ENCODE measurements at regions not wholly inside any gene's neighbourhood (a gene's known extent, or its start where the extent isn't known, plus 50 kb on each side); places are given as distances from the start of the nearest gene placed in this dataset.

DNA sequence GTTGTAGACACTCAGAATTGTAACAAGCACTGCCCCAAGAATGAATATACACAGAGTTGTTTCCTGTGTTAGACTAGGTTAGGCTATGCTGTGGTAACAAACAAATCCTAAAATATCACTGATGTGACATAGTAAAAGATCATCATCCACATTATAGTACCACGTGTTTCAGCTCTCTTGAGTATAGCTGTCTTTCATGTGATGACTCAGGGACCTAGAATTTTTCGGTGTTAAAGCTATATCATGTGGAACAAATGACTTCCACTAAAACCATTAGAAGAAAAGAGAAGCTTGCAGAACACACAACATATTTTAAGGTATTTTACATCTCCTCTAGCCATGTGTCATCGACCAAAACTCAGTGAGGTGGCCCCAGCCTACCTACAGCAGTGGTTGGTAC, 307.9 kb upstream of the RBMS3 start:
- TF ChIP-seq, protein P1, sequence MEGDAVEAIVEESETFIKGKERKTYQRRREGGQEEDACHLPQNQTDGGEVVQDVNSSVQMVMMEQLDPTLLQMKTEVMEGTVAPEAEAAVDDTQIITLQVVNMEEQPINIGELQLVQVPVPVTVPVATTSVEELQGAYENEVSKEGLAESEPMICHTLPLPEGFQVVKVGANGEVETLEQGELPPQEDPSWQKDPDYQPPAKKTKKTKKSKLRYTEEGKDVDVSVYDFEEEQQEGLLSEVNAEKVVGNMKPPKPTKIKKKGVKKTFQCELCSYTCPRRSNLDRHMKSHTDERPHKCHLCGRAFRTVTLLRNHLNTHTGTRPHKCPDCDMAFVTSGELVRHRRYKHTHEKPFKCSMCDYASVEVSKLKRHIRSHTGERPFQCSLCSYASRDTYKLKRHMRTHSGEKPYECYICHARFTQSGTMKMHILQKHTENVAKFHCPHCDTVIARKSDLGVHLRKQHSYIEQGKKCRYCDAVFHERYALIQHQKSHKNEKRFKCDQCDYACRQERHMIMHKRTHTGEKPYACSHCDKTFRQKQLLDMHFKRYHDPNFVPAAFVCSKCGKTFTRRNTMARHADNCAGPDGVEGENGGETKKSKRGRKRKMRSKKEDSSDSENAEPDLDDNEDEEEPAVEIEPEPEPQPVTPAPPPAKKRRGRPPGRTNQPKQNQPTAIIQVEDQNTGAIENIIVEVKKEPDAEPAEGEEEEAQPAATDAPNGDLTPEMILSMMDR (IDR thresholded peaks at IDR 0.05), result no peak
- CTCF ChIA-PET, result no interaction called here
- Mint-ChIP-seq H3K36me3 (ENCODE audit: low read depth) (no peaks in the 10 kb centered on the region), H3K27me3 (no peaks in the 10 kb centered on the region), H3K4me3 (no peak overlapping the region), H3K9me3 (peaks cover 17% of the 10 kb centered on the region), H3K4me1 (peaks cover 2% of the 10 kb centered on the region), H3K27ac (no peak overlapping the region)
- POLR2A ChIA-PET, result no interaction called here
- ATAC-seq (ENCODE audit: low read depth), result no peak
- intact Hi-C loops (cut with micrococcal nuclease), result no loop called here
- no peak for DNase-seq

DNA sequence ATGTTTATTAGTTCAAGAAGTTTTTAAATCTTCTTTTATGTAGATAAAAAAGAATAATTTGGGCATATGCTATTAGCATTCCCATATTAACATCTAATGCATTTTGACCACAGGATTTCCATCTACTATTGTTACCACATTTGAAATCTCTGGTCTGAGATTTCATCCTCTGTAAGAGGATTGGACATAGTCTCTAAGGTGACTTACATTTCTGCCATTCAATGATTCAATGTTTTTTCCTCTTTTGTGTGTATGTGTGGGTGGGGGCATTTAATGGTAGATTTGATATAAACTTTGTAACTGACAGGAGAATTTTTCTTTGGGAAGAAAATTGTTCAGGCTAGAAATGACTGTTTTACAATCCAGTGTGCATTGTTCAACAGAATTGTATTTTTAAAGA, 307.3 kb upstream of the RBMS3 start:
- no peaks in the 10 kb centered on the region for H3K27me3 Mint-ChIP-seq
- ChIA-PET CTCF (no interaction called here), POLR2A (no interaction called here)
- TF ChIP-seq, protein P1 (IDR thresholded peaks at IDR 0.05), result no peak
- no peak overlapping the region for H3K4me3 Mint-ChIP-seq
- no peak overlapping the region for H3K27ac Mint-ChIP-seq
- H3K36me3 Mint-ChIP-seq (ENCODE audit: low read depth), result no peaks in the 10 kb centered on the region
- intact Hi-C loops (cut with micrococcal nuclease), result no loop called here
- DNase-seq, result no peak
- H3K4me1 Mint-ChIP-seq, result peaks cover 2% of the 10 kb centered on the region
- peaks cover 12% of the 10 kb centered on the region for H3K9me3 Mint-ChIP-seq
- ATAC-seq (ENCODE audit: low read depth), result no peak

DNA sequence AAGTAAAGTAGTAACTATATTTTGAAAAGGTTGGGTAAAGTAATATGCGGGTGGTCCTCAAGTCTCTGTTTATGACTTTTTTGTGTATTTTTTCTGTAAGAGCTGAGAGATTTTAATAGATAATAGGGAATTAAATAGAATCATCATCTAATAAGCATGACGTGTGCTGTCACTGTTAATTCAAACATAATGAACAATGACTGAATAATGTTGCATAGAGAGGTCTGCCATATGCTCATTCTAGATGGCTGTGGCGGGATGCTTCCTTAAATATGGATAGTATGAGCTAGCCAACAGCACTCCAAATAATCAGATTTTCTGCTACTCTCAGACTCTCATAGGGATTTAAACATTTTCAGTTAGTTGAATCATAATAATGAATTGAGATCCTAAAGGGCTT, 302.8 kb upstream of the RBMS3 start:
- intact Hi-C loops (cut with micrococcal nuclease), result no loop called here
- no peak overlapping the region for H3K4me3 Mint-ChIP-seq
- H3K27ac Mint-ChIP-seq, result no peak overlapping the region
- H3K36me3 Mint-ChIP-seq (ENCODE audit: low read depth), result no peaks in the 10 kb centered on the region
- TF ChIP-seq, protein P1 (IDR thresholded peaks at IDR 0.05), result no peak
- ChIA-PET POLR2A (no interaction called here), CTCF (no interaction called here)
- ATAC-seq (ENCODE audit: low read depth) (no peak), DNase-seq (no peak)
- no peaks in the 10 kb centered on the region for H3K27me3 Mint-ChIP-seq
- peaks cover 2% of the 10 kb centered on the region for H3K4me1 Mint-ChIP-seq
- H3K9me3 Mint-ChIP-seq, result no peaks in the 10 kb centered on the region

DNA sequence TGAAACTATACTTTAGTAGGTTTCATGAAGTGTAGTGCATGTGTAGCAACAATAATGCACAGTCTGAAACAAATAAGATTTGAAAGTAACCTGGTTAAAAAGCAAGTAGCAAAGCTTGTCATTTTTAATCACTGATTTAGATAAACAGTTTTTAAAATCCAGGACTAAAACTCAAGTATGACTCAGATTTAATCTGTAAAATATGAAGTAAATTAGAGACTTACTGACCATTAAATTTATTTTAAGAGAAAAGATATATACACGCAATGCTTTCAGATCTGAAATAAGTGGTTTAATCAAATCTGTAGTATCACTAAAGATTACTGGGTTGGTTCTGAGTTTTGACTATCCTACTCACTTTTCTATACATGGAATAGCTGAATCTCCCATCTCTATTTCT, 300.7 kb upstream of the RBMS3 start:
- no peak overlapping the region for H3K4me3 Mint-ChIP-seq
- ChIA-PET POLR2A (no interaction called here), CTCF (no interaction called here)
- ATAC-seq (ENCODE audit: low read depth) (no peak), DNase-seq (no peak)
- no peaks in the 10 kb centered on the region for H3K27me3 Mint-ChIP-seq
- peaks cover 2% of the 10 kb centered on the region for H3K4me1 Mint-ChIP-seq
- intact Hi-C loops (cut with micrococcal nuclease), result no loop called here
- H3K27ac Mint-ChIP-seq, result no peak overlapping the region
- TF ChIP-seq, protein P1 (IDR thresholded peaks at IDR 0.05), result no peak
- no peaks in the 10 kb centered on the region for H3K9me3 Mint-ChIP-seq
- H3K36me3 Mint-ChIP-seq (ENCODE audit: low read depth), result no peaks in the 10 kb centered on the region

DNA sequence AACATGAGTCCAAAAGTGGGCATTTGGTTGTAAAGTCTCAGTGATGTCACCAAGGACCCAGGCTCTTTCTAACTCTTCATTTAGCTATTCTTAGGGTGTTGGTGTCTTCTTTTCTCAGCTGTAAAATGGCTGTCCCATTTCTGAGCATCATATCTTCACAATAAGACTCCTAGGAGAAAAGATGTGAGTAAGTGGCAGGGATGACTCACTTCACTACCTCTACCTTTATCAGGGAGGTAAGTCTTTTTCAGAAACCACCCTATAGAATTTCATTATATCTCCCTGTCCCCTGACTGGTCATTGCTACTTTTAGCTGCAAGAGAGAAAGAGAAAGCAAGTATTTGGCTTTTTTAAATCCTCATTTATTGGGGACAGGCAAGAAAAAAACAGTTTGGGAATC, 300.2 kb upstream of the RBMS3 start:
- intact Hi-C loops (cut with micrococcal nuclease), result no loop called here
- TF ChIP-seq, protein P1 (IDR thresholded peaks at IDR 0.05), result no peak
- POLR2A ChIA-PET, result no interaction called here
- CTCF ChIA-PET, result no interaction called here
- H3K4me3 Mint-ChIP-seq, result no peak overlapping the region
- no peaks in the 10 kb centered on the region for H3K36me3 Mint-ChIP-seq (ENCODE audit: low read depth)
- no peak for DNase-seq
- H3K27me3 Mint-ChIP-seq, result no peaks in the 10 kb centered on the region
- H3K9me3 Mint-ChIP-seq, result no peaks in the 10 kb centered on the region
- H3K27ac Mint-ChIP-seq, result no peak overlapping the region
- ATAC-seq (ENCODE audit: low read depth), result no peak
- H3K4me1 Mint-ChIP-seq, result peaks cover 2% of the 10 kb centered on the region
